IMR-90 (cell line): ENCODE measurements at regions not wholly inside any gene's neighbourhood (a gene's known extent, or its start where the extent isn't known, plus 50 kb on each side); places are given as distances from the start of the nearest gene placed in this dataset.

Source experiments
- BHLHE40 ChIP-seq: fragments of 150-350 bp; IDR thresholded peaks from 2 replicates; pipeline ENCODE4 v1.6.1; 2016; ENCODE audit warnings: mild to moderate bottlenecking, low read depth, low read length
- CEBPB ChIP-seq: IDR thresholded peaks from 2 replicates; pipeline ENCODE4 v1.6.1; 2012; ENCODE audit warnings: low read depth, low read length, improper control_type of control experiment
- CHD1 ChIP-seq: IDR thresholded peaks from 2 replicates; pipeline ENCODE4 v1.6.1; 2012; ENCODE audit warnings: low read depth, low read length, improper control_type of control experiment
- CTCF ChIP-seq: conservative IDR thresholded peaks from 2 replicates; pipeline ENCODE4 v1.5.1; 2012; ENCODE audit warnings: mild to moderate bottlenecking, low read depth, low read length, improper control_type of control experiment
- ELK1 ChIP-seq: fragments of 150-350 bp; IDR thresholded peaks from 2 replicates; pipeline ENCODE4 v1.6.1; 2016; ENCODE audit warnings: low read depth, mild to moderate bottlenecking, low read length, moderate library complexity, borderline replicate concordance
- MAFK ChIP-seq: IDR thresholded peaks from 2 replicates; pipeline ENCODE4 v1.6.1; 2012; ENCODE audit warnings: low read depth, low read length, improper control_type of control experiment
- NFE2L2 ChIP-seq: fragments of 150-350 bp; IDR thresholded peaks from 2 replicates; pipeline ENCODE4 v1.6.1; 2016; ENCODE audit warnings: low read depth, mild to moderate bottlenecking, low read length
- POLR2A ChIP-seq: IDR thresholded peaks from 2 replicates; pipeline ENCODE4 v1.6.1; 2012; ENCODE audit warnings: mild to moderate bottlenecking, low read depth, low read length
- RAD21 ChIP-seq: IDR thresholded peaks from 2 replicates; pipeline ENCODE4 v1.6.1; 2012; ENCODE audit warnings: low read length, improper control_type of control experiment
- RCOR1 ChIP-seq: IDR thresholded peaks from 2 replicates; pipeline ENCODE4 v1.6.1; 2012; ENCODE audit warnings: mild to moderate bottlenecking, low read length, improper control_type of control experiment; ENCODE audit not compliant: insufficient replicate concordance
- RFX5 ChIP-seq: IDR thresholded peaks from 2 replicates; pipeline ENCODE4 v1.8.0; 2012; ENCODE audit warnings: low read depth, mild to moderate bottlenecking, low read length, moderate library complexity
- SMC3 ChIP-seq: fragments of 150-350 bp; IDR thresholded peaks from 2 replicates; pipeline ENCODE4 v1.6.1; 2016; ENCODE audit warnings: low read depth, mild to moderate bottlenecking, antibody characterized with exemption, low read length, moderate library complexity
- TF ChIP-seq, protein P1 (sequence below): fragments of 150-350 bp; IDR thresholded peaks from 2 replicates; pipeline ENCODE4 v1.6.1; 2017; ENCODE audit warnings: mild to moderate bottlenecking, antibody characterized with exemption, low read length, low read depth

- TF ChIP-seq POLR2A (no peak), CTCF (no peak), RFX5 (no peak), MAFK (no peak), CEBPB (no peak), CHD1 (no peak), RAD21 (no peak), RCOR1 (no peak), ELK1 (no peak), BHLHE40 (no peak), NFE2L2 (no peak), SMC3 (no peak)
- TF ChIP-seq, protein P1, sequence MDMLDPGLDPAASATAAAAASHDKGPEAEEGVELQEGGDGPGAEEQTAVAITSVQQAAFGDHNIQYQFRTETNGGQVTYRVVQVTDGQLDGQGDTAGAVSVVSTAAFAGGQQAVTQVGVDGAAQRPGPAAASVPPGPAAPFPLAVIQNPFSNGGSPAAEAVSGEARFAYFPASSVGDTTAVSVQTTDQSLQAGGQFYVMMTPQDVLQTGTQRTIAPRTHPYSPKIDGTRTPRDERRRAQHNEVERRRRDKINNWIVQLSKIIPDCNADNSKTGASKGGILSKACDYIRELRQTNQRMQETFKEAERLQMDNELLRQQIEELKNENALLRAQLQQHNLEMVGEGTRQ, result no peak
Measured at GRCh38 chr2:209194717-209195116, 229.1 kb upstream of the MAP2 start.
